ENCODE measurements at regions not wholly inside any gene's neighbourhood (a gene's known extent, or its start where the extent isn't known, plus 50 kb on each side); places are given as distances from the start of the nearest gene placed in this dataset.
A peak's percentile ranks its signal among the peaks of the same experiment; 100 is the strongest.
"Not testable (repeated sequence)": the region's sequence is repeated elsewhere in the genome, so short reads cannot be mapped to it uniquely, and the experiment has no call there.

GRCh38 chr22:22121445-22121844, 123.1 kb upstream of the VPREB1 start:
- Mint-ChIP-seq H3K27me3 (peaks cover 24% of the 10 kb centered on the region), H3K4me1 (no peaks in the 10 kb centered on the region), H3K36me3 (no peaks in the 10 kb centered on the region), H3K9me3 (no peaks in the 10 kb centered on the region), H3K27ac (no peak overlapping the region), H3K4me3 (no peak overlapping the region)

GRCh38 chr22:22120160-22120559, 124.4 kb upstream of the VPREB1 start:
- peaks cover 24% of the 10 kb centered on the region for H3K27me3 Mint-ChIP-seq
- no peaks in the 10 kb centered on the region for H3K9me3 Mint-ChIP-seq
- no peaks in the 10 kb centered on the region for H3K4me1 Mint-ChIP-seq

GRCh38 chr22:22118987-22119386, 125.6 kb upstream of the VPREB1 start:
- Mint-ChIP-seq H3K36me3 (no peaks in the 10 kb centered on the region), H3K9me3 (no peaks in the 10 kb centered on the region), H3K27ac (no peak overlapping the region), H3K4me1 (no peaks in the 10 kb centered on the region), H3K4me3 (no peak overlapping the region), H3K27me3 (peaks cover 23% of the 10 kb centered on the region)

More at GRCh38 chr22:22120160-22120559, 124.4 kb upstream of the VPREB1 start:
- Mint-ChIP-seq H3K27ac (no peak overlapping the region), H3K36me3 (no peaks in the 10 kb centered on the region), H3K4me3 (no peak overlapping the region)

GRCh38 chr22:22117864-22118544, 126.6 kb upstream of the VPREB1 start:
- not testable (repeated sequence) for H3K9me3 Mint-ChIP-seq, H3K4me1 Mint-ChIP-seq, H3K4me3 Mint-ChIP-seq, H3K36me3 Mint-ChIP-seq, H3K27ac Mint-ChIP-seq
- peaks cover 21% of the 10 kb centered on the region for H3K27me3 Mint-ChIP-seq

- H3K36me3 Mint-ChIP-seq, H3K4me1 Mint-ChIP-seq, H3K27ac Mint-ChIP-seq, H3K9me3 Mint-ChIP-seq: not testable (repeated sequence)
- Mint-ChIP-seq H3K27me3 (peaks cover 15% of the 10 kb centered on the region), H3K4me3 (peak overlapping the region; percentile 59)
These were observed 127.4 kb upstream of the VPREB1 start for GRCh38 chr22:22116997-22117770.

GRCh38 chr22:22113701-22114100, 130.9 kb upstream of the VPREB1 start:
- H3K4me1 Mint-ChIP-seq, result peaks cover 13% of the 10 kb centered on the region
- H3K9me3 Mint-ChIP-seq, result no peaks in the 10 kb centered on the region
- H3K36me3 Mint-ChIP-seq, result no peaks in the 10 kb centered on the region
- no peak overlapping the region for H3K27ac Mint-ChIP-seq
- H3K4me3 Mint-ChIP-seq, result no peak overlapping the region
- H3K27me3 Mint-ChIP-seq, result peaks cover 5% of the 10 kb centered on the region

GRCh38 chr22:22112533-22113294, 130.1 kb upstream of the TOP3B start:
- Mint-ChIP-seq H3K27ac (no peak overlapping the region), H3K27me3 (peaks cover 2% of the 10 kb centered on the region), H3K4me1 (peaks cover 13% of the 10 kb centered on the region), H3K36me3 (no peaks in the 10 kb centered on the region), H3K9me3 (no peaks in the 10 kb centered on the region), H3K4me3 (no peak overlapping the region)

GRCh38 chr22:22111983-22112382, 129.4 kb upstream of the TOP3B start:
- Mint-ChIP-seq H3K9me3 (no peaks in the 10 kb centered on the region), H3K27me3 (no peaks in the 10 kb centered on the region), H3K4me1 (peaks cover 13% of the 10 kb centered on the region), H3K4me3 (no peak overlapping the region), H3K36me3 (no peaks in the 10 kb centered on the region), H3K27ac (no peak overlapping the region)

- Mint-ChIP-seq H3K27ac (no peak overlapping the region), H3K4me1 (peaks cover 13% of the 10 kb centered on the region), H3K4me3 (no peak overlapping the region), H3K36me3 (no peaks in the 10 kb centered on the region), H3K27me3 (no peaks in the 10 kb centered on the region), H3K9me3 (no peaks in the 10 kb centered on the region)
These were observed 128.7 kb upstream of the TOP3B start for GRCh38 chr22:22111267-22111751.

GRCh38 chr22:22110548-22111266, 128.1 kb upstream of the TOP3B start:
- Mint-ChIP-seq H3K27ac (no peak overlapping the region), H3K4me1 (peaks cover 13% of the 10 kb centered on the region), H3K36me3 (no peaks in the 10 kb centered on the region)

GRCh38 chr22:22109693-22110466, 127.3 kb upstream of the TOP3B start:
- Mint-ChIP-seq H3K36me3 (no peaks in the 10 kb centered on the region), H3K27ac (no peak overlapping the region), H3K4me3 (no peak overlapping the region), H3K27me3 (peaks cover 2% of the 10 kb centered on the region), H3K9me3 (no peaks in the 10 kb centered on the region), H3K4me1 (peaks cover 13% of the 10 kb centered on the region)

More at GRCh38 chr22:22110548-22111266, 128.1 kb upstream of the TOP3B start:
- Mint-ChIP-seq H3K9me3 (no peaks in the 10 kb centered on the region), H3K4me3 (no peak overlapping the region), H3K27me3 (no peaks in the 10 kb centered on the region)

- Mint-ChIP-seq H3K27me3 (peaks cover 2% of the 10 kb centered on the region), H3K4me3 (no peak overlapping the region), H3K27ac (no peak overlapping the region), H3K9me3 (no peaks in the 10 kb centered on the region), H3K4me1 (peaks cover 13% of the 10 kb centered on the region), H3K36me3 (no peaks in the 10 kb centered on the region)
These were observed 124.3 kb upstream of the TOP3B start for GRCh38 chr22:22106855-22107254.

- no peak overlapping the region for H3K27ac Mint-ChIP-seq
- H3K36me3 Mint-ChIP-seq, result no peaks in the 10 kb centered on the region
- no peak overlapping the region for H3K4me3 Mint-ChIP-seq
- no peaks in the 10 kb centered on the region for H3K4me1 Mint-ChIP-seq
- H3K27me3 Mint-ChIP-seq, result peaks cover 2% of the 10 kb centered on the region
- no peaks in the 10 kb centered on the region for H3K9me3 Mint-ChIP-seq
These were observed 122.8 kb upstream of the TOP3B start for GRCh38 chr22:22105364-22105763.

- Mint-ChIP-seq H3K27me3 (peaks cover 3% of the 10 kb centered on the region), H3K9me3 (no peaks in the 10 kb centered on the region), H3K36me3 (no peaks in the 10 kb centered on the region), H3K4me1 (no peaks in the 10 kb centered on the region), H3K27ac (no peak overlapping the region), H3K4me3 (no peak overlapping the region)
These were observed 120.7 kb upstream of the TOP3B start for GRCh38 chr22:22103078-22103875.

Measured in activated naive CD4-positive, alpha-beta T cell treated with anti-CD3 and anti-CD28 coated beads, Interleukin-2, amount 50 U/mL, for 24 hours (primary cell).